ENCODE measurements at regions not wholly inside any gene's neighbourhood (a gene's known extent, or its start where the extent isn't known, plus 50 kb on each side); places are given as distances from the start of the nearest gene placed in this dataset.
"Not testable (repeated sequence)": the region's sequence is repeated elsewhere in the genome, so short reads cannot be mapped to it uniquely, and the experiment has no call there.

GRCh38 chr14:28820677-28821076, 54.1 kb downstream of the FOXG1 start:
- DNase-seq, result no peak

- DNase-seq, result no peak
Measured at GRCh38 chr14:28821993-28822392, 55.4 kb downstream of the FOXG1 start.

- no peak for DNase-seq
Measured at GRCh38 chr14:28823245-28823644, 56.7 kb downstream of the FOXG1 start.

- no peak for DNase-seq
Measured at GRCh38 chr14:28830115-28830534, 63.5 kb downstream of the FOXG1 start.

GRCh38 chr14:28831126-28831525, 64.5 kb downstream of the FOXG1 start:
- no peak for DNase-seq

- DNase-seq, result not testable (repeated sequence)
Measured at GRCh38 chr14:28842569-28842968, 76.0 kb downstream of the FOXG1 start.

- no peak for DNase-seq
Measured at GRCh38 chr14:28867571-28867970, 101.0 kb downstream of the FOXG1 start.

GRCh38 chr14:28870033-28870564, 103.5 kb downstream of the FOXG1 start:
- DNase-seq, result no peak

- no peak for DNase-seq
Measured at GRCh38 chr14:28875934-28876571, 109.5 kb downstream of the FOXG1 start.

- no peak for DNase-seq
Measured at GRCh38 chr14:28876572-28876945, 110.0 kb downstream of the FOXG1 start.

- DNase-seq, result no peak
Measured at GRCh38 chr14:28877923-28878322, 111.3 kb downstream of the FOXG1 start.

GRCh38 chr14:28879573-28879996, 113.0 kb downstream of the FOXG1 start:
- DNase-seq, result no peak

- no peak for DNase-seq
Measured at GRCh38 chr14:28886940-28887339, 120.4 kb downstream of the FOXG1 start.

- DNase-seq, result no peak
Measured at GRCh38 chr14:28895389-28895788, 128.8 kb downstream of the FOXG1 start.

GRCh38 chr14:28896337-28896736, 129.8 kb downstream of the FOXG1 start:
- DNase-seq, result no peak

GRCh38 chr14:28901631-28902030, 135.0 kb downstream of the FOXG1 start:
- no peak for DNase-seq

GRCh38 chr14:28902930-28903329, 136.3 kb downstream of the FOXG1 start:
- no peak for DNase-seq

- DNase-seq, result no peak
Measured at GRCh38 chr14:28911521-28911920, 144.9 kb downstream of the FOXG1 start.

- no peak for DNase-seq
Measured at GRCh38 chr14:28913056-28913455, 146.5 kb downstream of the FOXG1 start.

- DNase-seq, result no peak
Measured at GRCh38 chr14:28926122-28926521, 159.5 kb downstream of the FOXG1 start.

- no peak for DNase-seq
Measured at GRCh38 chr14:28931999-28932398, 165.4 kb downstream of the FOXG1 start.

- DNase-seq, result no peak
Measured at GRCh38 chr14:28936601-28937000, 170.0 kb downstream of the FOXG1 start.

- no peak for DNase-seq
Measured at GRCh38 chr14:28941758-28942157, 175.2 kb downstream of the FOXG1 start.

- DNase-seq, result no peak
Measured at GRCh38 chr14:28944605-28945004, 178.0 kb downstream of the FOXG1 start.

- DNase-seq, result no peak
Measured at GRCh38 chr14:28946267-28946666, 179.7 kb downstream of the FOXG1 start.
